Tibial artery (tissue), 4 donors: ENCODE measurements at regions not wholly inside any gene's neighbourhood (a gene's known extent, or its start where the extent isn't known, plus 50 kb on each side); places are given as distances from the start of the nearest gene placed in this dataset.

Source experiments
- DNase-seq, 2 donors: peaks; one replicate each; pipeline ENCODE4 v3.0.0-alpha.2; 2019
- H3K27ac ChIP-seq, 2 donors: fragments of 200-600 bp; sonication (generic) in 1 of 2; 1 replicate in 1 of 2; 2 replicates in 1 of 2; pipeline ENCODE4 v1.5.1; 2018 to 2019; ENCODE audit warnings: mild to moderate bottlenecking in 1 of 2
- H3K27me3 ChIP-seq, 2 donors: fragments of 200-600 bp; sonication (generic) in 1 of 2; one replicate each; pipeline versions ENCODE4 v1.5.1 to v1.6.0; 2016 to 2019
- H3K36me3 ChIP-seq, 3 donors: fragments of 200-600 bp; sonication (generic) in 2 of 3; one replicate each; pipeline ENCODE4 v1.5.1; 2016 to 2019; ENCODE audit warnings: mild to moderate bottlenecking in 2 of 3
- H3K4me1 ChIP-seq, 4 donors: fragments of 200-600 bp; sonication (generic) in 2 of 4; 1 replicate in 3 of 4; 2 replicates in 1 of 4; pipeline ENCODE4 v1.5.1; 2016 to 2019
- H3K4me3 ChIP-seq, 2 donors: fragments of 200-600 bp; sonication (generic) in 1 of 2; 1 replicate in 1 of 2; 2 replicates in 1 of 2; pipeline ENCODE4 v1.5.1; 2018 to 2019; ENCODE audit warnings: mild to moderate bottlenecking in 2 of 2
- H3K9me3 ChIP-seq, 3 donors: fragments of 200-600 bp; sonication (generic) in 1 of 3; one replicate each; pipeline ENCODE4 v1.5.1; 2016 to 2019
- CTCF ChIP-seq, 2 experiments: fragments of 200-600 bp in 1 of 2; fragments of 450-650 bp in 1 of 2; IDR thresholded peaks; one replicate each; pipeline ENCODE4 v1.5.1; 2017 to 2019; ENCODE audit warnings: antibody characterized with exemption in 2 of 2, mild to moderate bottlenecking in 1 of 2, moderate library complexity in 1 of 2
- intact Hi-C: fragments of 100-400 bp; cut with DNase I; formaldehyde crosslinking; loops from one replicate; pipeline ENCODE4 v1.15.0; 2023; ENCODE audit warnings: low total_unique reads

- H3K9me3 ChIP-seq = no peaks in the 10 kb centered on the region
- no peak for DNase-seq
- no peaks in the 10 kb centered on the region for H3K36me3 ChIP-seq
- no peak overlapping the region for H3K27ac ChIP-seq
- TF ChIP-seq CTCF (IDR thresholded peaks at IDR 0.05) = no peak
- no peak overlapping the region for H3K4me3 ChIP-seq
- intact Hi-C loops = no loop called here
- no peaks in the 10 kb centered on the region for H3K4me1 ChIP-seq
- no peaks in the 10 kb centered on the region for H3K27me3 ChIP-seq
These were observed 145.1 kb upstream of the CNTN4 start for GRCh38 chr3:1953536-1953935.

GRCh38 chr3:1954632-1955031 is 144.0 kb upstream of the CNTN4 start:
- H3K36me3 ChIP-seq = no peaks in the 10 kb centered on the region
- no peaks in the 10 kb centered on the region for H3K4me1 ChIP-seq
- intact Hi-C loops = no loop called here
- no peaks in the 10 kb centered on the region for H3K27me3 ChIP-seq
- no peaks in the 10 kb centered on the region for H3K9me3 ChIP-seq
- TF ChIP-seq CTCF (IDR thresholded peaks at IDR 0.05) = no peak
- no peak overlapping the region for H3K27ac ChIP-seq
- H3K4me3 ChIP-seq = no peak overlapping the region
- no peak for DNase-seq

- no peak for DNase-seq
- TF ChIP-seq CTCF (IDR thresholded peaks at IDR 0.05) = no peak
- Histone ChIP-seq H3K27ac (no peak overlapping the region), H3K4me3 (no peak overlapping the region), H3K9me3 (no peaks in the 10 kb centered on the region), H3K36me3 (no peaks in the 10 kb centered on the region), H3K27me3 (no peaks in the 10 kb centered on the region), H3K4me1 (no peaks in the 10 kb centered on the region)
- intact Hi-C loops = no loop called here
These were observed 143.5 kb upstream of the CNTN4 start for GRCh38 chr3:1955170-1955569.

GRCh38 chr3:1955750-1956149 is 142.9 kb upstream of the CNTN4 start:
- no peak for DNase-seq
- TF ChIP-seq CTCF (IDR thresholded peaks at IDR 0.05) = no peak
- Histone ChIP-seq H3K4me1 (no peaks in the 10 kb centered on the region), H3K36me3 (no peaks in the 10 kb centered on the region), H3K27ac (no peak overlapping the region), H3K9me3 (no peaks in the 10 kb centered on the region), H3K27me3 (no peaks in the 10 kb centered on the region), H3K4me3 (no peak overlapping the region)
- intact Hi-C loops = no loop called here

GRCh38 chr3:1960506-1960905 is 138.2 kb upstream of the CNTN4 start:
- no peaks in the 10 kb centered on the region for H3K27me3 ChIP-seq
- intact Hi-C loops = no loop called here
- H3K4me3 ChIP-seq = no peak overlapping the region
- no peak for DNase-seq
- no peak overlapping the region for H3K27ac ChIP-seq
- H3K9me3 ChIP-seq = no peaks in the 10 kb centered on the region
- no peaks in the 10 kb centered on the region for H3K36me3 ChIP-seq
- TF ChIP-seq CTCF (IDR thresholded peaks at IDR 0.05) = no peak
- no peaks in the 10 kb centered on the region for H3K4me1 ChIP-seq

GRCh38 chr3:1962396-1963088 is 136.1 kb upstream of the CNTN4 start:
- H3K27me3 ChIP-seq = no peaks in the 10 kb centered on the region
- no peak for TF ChIP-seq CTCF (IDR thresholded peaks at IDR 0.05)
- intact Hi-C loops = no loop called here
- no peak overlapping the region for H3K4me3 ChIP-seq
- no peak overlapping the region for H3K27ac ChIP-seq
- no peaks in the 10 kb centered on the region for H3K4me1 ChIP-seq
- DNase-seq = no peak
- H3K9me3 ChIP-seq = no peaks in the 10 kb centered on the region
- no peaks in the 10 kb centered on the region for H3K36me3 ChIP-seq
